Limb (tissue), 2 donors: ENCODE measurements at regions not wholly inside any gene's neighbourhood (a gene's known extent, or its start where the extent isn't known, plus 50 kb on each side); places are given as distances from the start of the nearest gene placed in this dataset.

Source experiments
- DNase-seq, 2 donors: peaks; one replicate each; pipeline ENCODE4 v3.0.0-alpha.2; 2016; ENCODE audit errors: extremely low spot score in 2 of 2

DNA sequence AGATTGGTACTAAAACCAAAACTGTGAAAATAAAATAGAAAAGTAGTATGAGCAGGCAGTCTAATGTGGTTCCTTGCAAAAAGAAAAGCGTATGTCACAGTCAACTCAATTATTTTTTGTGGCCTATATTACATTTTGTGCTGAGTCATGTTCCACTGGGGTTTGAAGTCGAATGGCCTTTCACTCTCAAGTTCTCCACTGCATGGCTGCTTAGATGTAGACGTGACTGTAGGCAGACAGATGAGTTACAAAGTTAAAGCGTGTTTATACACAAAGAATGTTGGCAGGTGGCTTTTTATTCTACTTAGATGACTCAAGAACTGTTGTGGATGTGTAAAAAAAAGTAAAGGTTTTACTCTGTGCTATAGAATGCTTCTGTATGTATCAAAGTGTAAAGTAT lies 133.9 kb downstream of the SLITRK6 start:
- DNase-seq = no peak

- no peak for DNase-seq
Observed at GRCh38 chr13:85663856-85664255, 135.4 kb downstream of the SLITRK6 start.

GRCh38 chr13:85662186-85662585 lies 137.0 kb downstream of the SLITRK6 start:
- no peak for DNase-seq

DNA sequence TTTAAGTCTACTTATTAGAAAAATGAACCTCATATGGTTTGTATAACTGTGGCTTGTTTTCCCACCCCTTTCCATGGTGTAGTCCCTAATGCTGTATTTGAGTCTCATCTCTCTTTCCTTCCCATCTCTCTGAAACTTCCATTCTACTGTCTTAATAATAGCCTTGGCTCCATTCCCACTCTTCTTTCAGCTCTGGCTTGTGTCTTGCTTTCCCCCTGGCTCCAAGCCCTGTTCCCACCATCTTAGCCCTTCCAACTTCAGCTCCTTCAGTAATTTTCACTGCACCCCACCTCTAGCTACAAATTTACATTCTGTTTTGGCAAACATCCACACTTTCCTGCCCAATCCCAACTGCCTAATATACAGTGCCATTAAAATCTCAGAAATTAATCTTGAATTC lies 137.5 kb downstream of the SLITRK6 start:
- DNase-seq = peak in 1 of 2 donors; percentile 62

DNA sequence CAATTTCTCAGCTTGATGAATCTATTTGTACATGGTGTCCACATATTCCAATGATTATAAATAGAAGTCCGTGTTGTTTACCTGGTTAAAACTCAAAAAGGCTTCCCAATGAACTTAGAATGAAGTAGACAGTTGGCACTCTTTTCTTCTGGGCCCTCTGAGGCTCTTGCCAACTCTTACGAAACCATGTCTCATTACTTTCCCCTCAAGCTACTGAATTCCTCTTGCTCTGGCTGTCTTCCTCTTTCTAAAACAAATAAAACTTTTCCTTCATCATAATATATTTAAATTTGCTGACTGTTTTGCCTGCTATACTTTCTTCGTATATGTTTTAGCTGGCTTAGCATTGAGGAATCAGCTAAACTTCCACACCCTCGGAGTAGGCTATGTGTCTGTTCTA lies 139.7 kb downstream of the SLITRK6 start:
- DNase-seq = no peak

- DNase-seq = no peak
Observed at GRCh38 chr13:85657942-85658341, 141.3 kb downstream of the SLITRK6 start.

GRCh38 chr13:85655040-85655439 lies 144.2 kb downstream of the SLITRK6 start:
- no peak for DNase-seq

- no peak for DNase-seq
Observed at GRCh38 chr13:85654227-85654626, 145.0 kb downstream of the SLITRK6 start.

DNA sequence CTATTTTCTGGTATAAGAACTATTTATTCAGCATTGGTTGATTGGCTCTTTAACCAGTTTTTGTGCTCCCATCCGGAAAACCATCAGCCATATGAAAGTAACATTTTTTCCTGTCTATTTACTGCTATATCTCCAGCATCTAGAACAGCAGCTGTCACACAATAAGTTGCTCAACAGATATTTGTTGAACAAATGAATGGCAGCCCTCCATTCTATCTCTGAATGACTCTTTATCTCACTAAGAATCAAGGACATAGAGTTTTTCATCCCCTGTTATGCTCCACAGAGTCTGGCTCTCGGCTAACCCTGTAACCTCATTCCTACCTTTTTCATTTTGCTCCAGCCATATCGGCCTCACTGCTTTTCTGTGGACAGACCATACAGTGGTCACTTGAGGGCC lies 145.5 kb downstream of the SLITRK6 start:
- DNase-seq = no peak

- no peak for DNase-seq
Observed at GRCh38 chr13:85652491-85652890, 146.7 kb downstream of the SLITRK6 start.

DNA sequence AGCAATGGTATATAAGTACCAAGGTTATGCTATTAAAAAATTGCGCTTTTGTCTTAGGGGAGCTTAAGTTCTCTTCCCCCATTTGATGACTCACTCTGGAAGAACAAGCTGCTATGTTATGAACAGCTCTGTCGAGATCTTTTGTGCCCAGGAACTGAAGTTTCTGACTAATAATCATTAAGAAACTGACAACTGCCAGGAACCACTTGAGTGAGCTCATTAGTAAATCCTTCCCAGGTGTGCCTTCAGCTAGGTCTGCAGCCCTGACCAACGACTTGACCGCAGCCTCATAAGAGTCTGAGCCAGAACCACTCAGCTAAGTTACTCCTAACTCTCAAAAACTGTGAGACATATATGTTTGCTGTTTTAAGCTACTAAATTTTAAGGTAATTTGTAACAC lies 147.8 kb downstream of the SLITRK6 start:
- no peak for DNase-seq

GRCh38 chr13:85650613-85651012 lies 148.6 kb downstream of the SLITRK6 start:
- DNase-seq = no peak

GRCh38 chr13:85640727-85641126 lies 158.5 kb downstream of the SLITRK6 start:
- DNase-seq = no peak

- no peak for DNase-seq
Observed at GRCh38 chr13:85638815-85639393, 160.3 kb downstream of the SLITRK6 start.

DNA sequence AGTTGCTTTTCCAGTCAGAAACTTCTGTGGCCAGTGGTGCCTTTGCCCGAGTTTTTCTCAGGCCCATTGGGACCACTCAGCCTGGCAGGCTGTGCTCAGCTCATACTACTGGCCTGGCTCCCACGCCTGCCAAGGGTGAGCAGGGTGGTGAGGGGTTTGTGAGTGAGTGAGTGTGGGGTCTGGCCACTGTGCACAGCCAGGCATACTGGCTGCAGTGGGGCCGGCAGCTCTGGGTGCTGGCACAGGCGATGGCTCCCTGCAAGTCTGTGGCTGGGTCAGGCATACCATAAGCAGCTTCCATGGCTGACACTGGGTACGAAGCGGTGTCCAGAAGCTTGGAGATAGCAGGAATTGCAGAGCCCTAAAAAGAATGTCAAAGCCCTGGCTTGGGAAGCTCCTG lies 161.0 kb downstream of the SLITRK6 start:
- no peak for DNase-seq

GRCh38 chr13:85632526-85633195 lies 166.6 kb downstream of the SLITRK6 start:
- DNase-seq = no peak

- no peak for DNase-seq
Observed at GRCh38 chr13:85631801-85632200, 167.4 kb downstream of the SLITRK6 start.

DNA sequence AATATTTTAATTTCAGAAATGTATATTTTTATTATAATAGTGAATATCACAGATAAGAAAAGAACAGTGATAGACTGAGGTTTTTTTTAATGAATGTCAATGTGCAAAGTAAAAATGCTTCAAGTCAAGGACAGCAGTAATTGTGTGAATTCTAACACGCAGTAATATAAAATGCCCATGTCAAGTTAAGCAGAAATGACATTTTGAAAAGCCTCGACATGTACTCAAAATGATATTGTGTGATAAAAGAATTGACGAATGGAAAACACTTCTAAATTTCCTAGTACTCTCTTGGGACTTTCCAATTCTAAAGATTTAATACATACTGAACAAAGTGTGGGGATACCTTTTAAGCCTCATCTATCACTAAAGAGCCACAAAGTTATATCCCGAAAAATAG lies 172.6 kb downstream of the SLITRK6 start:
- no peak for DNase-seq

GRCh38 chr13:85619321-85619720 lies 179.9 kb downstream of the SLITRK6 start:
- no peak for DNase-seq

DNA sequence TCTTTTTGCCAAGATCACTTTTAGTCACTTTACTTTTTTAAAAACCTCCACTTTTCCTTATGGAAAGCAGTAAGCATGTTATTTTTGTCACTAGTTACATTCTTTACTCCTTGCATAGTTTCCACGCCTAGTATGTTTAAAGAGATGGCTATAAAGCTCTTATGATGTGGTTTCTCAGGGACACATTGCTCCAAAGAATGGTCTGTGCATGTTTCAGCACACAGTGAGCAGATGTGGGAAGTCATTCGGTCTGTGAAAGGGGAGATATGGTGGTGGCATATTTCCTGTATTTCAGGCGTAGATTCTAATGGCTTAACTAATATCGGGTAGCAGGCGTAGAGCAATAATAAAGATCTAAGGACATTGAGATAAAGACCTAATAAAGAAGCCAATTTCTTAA lies 180.7 kb downstream of the SLITRK6 start:
- DNase-seq = no peak

DNA sequence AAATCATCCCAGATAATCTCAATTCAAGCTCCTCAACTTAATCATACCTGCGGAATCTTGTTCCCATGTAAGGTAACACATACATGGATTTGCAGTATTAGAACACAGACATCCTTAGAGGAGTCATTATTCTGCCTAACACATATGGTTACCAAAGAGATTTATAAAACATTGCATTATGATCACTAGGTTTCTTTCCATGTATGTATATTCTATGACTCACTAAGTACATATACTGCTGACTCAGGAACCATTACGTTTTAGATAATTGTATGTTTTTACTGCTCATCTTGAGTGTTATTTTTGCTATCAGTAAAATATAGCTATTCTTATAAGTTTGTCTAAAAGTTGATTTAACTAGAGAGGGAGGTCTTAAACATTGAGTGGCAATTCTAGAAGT lies 182.9 kb downstream of the SLITRK6 start:
- no peak for DNase-seq

- no peak for DNase-seq
Observed at GRCh38 chr13:85615031-85615430, 184.2 kb downstream of the SLITRK6 start.

GRCh38 chr13:85610024-85610423 lies 189.2 kb downstream of the SLITRK6 start:
- DNase-seq = no peak
